Stimulated activated CD4-positive, alpha-beta T cell treated with anti-CD3 and anti-CD28 coated beads, TNF-alpha, amount 100 ng/mL, for 4 hours (primary cell): ENCODE measurements at regions not wholly inside any gene's neighbourhood (a gene's known extent, or its start where the extent isn't known, plus 50 kb on each side); places are given as distances from the start of the nearest gene placed in this dataset.

Experiments
- DNase-seq, 3 experiments: peaks; one replicate each; pipeline ENCODE4 v3.0.0-alpha.2; 2020; ENCODE audit warnings: low read depth in 3 of 3

GRCh38 chr4:3705236-3705987 lies 60.8 kb upstream of the ADRA2C start:
- no peak for DNase-seq

GRCh38 chr4:3704669-3705068 lies 61.5 kb upstream of the ADRA2C start:
- no peak for DNase-seq

GRCh38 chr4:3703677-3704521 lies 62.3 kb upstream of the ADRA2C start:
- DNase-seq, result no peak

- DNase-seq, result no peak
Measured at GRCh38 chr4:3703343-3703676, 62.9 kb upstream of the ADRA2C start.

DNA sequence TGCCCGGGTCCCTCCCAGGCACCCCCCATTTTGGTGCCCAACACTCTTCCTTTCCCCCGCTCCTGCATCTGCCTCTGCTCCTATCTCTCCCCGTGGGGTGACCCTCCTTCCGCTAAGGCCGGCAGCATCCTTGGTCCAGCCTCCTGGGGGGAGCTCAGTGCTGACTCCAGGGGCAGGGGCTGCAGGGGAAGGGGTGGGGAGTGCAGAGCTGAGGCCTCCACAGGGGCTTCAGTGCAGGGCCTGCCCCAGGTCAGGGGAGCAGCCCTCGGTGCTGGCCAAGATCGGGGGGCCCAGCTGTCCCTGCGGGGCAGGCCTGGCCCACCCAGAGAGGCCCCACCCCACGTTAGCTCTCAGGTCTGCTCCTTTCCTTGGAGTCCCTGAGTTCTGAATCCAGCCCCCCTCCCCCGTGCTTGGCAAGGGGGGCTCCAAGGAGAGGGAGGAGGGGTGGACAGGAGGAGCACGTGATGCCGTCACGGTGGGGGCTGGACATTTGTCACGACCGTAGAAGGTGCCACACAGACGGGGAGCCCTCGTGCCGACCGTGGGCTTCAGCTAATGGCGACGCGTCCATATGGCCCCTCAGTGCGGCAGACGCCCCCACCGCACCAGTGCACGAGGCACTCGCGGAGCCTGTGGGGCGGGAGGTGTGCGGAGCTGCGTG lies 63.5 kb upstream of the ADRA2C start:
- DNase-seq, result no peak

DNA sequence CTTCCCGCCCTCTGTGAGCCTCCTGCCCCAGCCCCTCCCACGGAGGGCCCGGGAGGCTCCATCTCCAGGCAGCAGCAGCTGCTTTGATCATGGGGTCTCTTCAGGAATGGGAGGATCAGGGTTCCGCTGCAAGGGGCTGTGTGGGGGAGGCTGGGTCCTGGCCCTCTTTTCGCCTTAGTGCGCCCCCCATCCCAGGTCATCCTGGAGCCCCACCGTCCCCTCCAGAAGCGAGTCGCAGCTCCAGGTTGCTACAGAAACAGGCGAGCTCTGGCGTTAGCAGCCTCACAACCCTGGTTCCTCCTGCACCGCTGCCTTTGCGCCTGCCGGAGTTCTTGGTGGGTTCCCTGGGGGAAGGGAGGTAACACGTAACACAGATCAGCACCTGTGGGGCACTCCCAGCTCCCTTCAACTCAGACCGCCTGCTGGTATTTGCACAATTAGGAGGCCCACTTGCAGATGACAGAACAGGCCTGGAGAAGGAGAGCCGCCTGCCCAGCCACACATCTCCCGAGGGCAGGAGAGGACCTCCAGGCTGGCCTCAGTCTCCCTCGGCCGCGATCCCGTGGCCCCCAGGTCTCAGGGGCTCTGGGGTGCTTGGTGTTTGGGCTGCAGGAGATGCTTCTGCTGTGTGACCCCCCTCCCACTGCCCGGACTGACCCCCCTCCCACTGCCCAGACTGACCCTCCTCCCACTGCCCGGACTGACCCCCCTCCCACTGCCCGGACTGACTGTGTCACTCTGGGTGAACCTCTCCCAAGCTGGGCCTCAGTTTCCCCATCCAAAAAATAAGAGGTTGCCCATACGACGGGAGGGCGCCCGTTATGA lies 64.2 kb upstream of the ADRA2C start:
- DNase-seq, result no peak

DNA sequence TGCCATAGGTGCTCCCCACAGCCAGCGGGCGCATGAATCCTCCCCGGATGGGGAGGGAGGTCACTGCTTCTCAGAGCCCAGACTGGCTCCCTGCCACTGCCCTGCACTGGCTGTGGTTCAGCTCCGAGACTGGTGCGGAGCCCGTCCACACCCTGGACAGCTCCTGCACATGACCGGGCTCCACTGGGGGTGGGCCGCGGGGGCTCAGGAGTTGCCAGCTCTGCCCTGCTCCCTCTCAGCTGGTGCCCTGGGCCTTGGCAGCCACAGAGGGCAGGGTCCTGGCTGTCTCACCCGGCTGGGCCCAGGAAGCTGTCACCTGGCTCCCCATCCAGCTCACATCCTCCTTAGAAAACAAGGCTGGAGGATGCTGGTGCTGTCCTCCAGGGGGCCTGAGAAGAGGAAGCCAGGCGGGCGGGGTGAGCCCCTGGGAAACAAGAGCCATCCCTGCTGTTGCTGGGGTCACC lies 64.9 kb upstream of the ADRA2C start:
- no peak for DNase-seq

- DNase-seq, result no peak
Measured at GRCh38 chr4:3700736-3701135, 65.4 kb upstream of the ADRA2C start.

GRCh38 chr4:3700223-3700622 lies 66.0 kb upstream of the ADRA2C start:
- DNase-seq, result no peak

- DNase-seq, result no peak
Measured at GRCh38 chr4:3699678-3700077, 66.5 kb upstream of the ADRA2C start.

DNA sequence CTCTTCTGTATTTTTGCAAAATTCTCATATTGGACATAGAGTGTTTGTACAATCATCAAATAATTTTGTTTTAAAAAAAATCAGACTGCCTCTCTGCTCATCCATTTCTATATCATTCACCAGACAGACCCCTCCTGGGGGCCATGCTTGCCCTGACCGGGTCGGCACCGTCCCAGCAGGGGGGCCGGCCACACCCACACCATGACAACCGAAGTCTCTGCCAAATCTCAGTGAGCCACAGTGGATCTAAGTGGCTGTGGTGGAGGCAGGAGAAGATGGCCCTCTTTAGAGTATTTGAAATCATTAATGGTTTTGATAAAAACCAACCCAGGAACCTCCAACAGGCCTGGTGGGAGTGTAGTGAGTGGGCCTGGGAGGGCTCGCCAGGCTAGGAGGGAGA lies 66.9 kb upstream of the ADRA2C start:
- DNase-seq, result no peak

GRCh38 chr4:3697033-3697432 lies 69.2 kb upstream of the ADRA2C start:
- DNase-seq, result no peak

DNA sequence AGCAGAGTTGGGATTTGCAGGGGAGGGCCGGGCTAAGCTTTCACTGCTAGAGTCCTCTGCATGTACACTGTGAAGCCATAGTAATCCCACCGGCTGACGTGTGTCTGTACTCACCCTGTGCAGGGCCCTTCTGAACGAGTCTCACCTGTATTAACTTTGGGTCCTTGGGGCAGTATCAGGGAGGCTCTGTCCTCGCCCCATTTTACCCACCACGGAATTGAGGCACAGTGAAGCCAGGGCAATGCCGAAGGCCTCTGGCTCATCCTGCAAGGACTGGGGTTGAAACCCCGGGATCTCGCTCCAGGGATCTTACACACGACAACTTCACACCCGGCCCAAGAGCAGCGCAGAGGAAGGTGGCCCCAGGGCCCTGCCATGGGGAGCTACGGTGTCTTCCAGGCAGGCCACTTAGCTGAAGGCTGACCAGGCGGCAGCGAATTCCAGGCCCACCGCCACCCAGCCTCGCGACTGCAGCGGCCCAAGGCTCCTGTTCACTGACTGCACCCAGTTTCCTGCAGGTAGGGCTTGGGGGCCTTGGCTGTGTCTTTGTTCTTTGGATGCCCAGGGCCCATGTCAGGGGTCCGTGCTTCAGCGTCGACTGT lies 75.5 kb upstream of the ADRA2C start:
- DNase-seq, result no peak

GRCh38 chr4:3689576-3690550 lies 76.3 kb upstream of the ADRA2C start:
- DNase-seq, result no peak

GRCh38 chr4:3689006-3689405 lies 77.2 kb upstream of the ADRA2C start:
- DNase-seq, result no peak

GRCh38 chr4:3688018-3688998 lies 77.9 kb upstream of the ADRA2C start:
- no peak for DNase-seq

- DNase-seq, result no peak
Measured at GRCh38 chr4:3687538-3687937, 78.6 kb upstream of the ADRA2C start.

DNA sequence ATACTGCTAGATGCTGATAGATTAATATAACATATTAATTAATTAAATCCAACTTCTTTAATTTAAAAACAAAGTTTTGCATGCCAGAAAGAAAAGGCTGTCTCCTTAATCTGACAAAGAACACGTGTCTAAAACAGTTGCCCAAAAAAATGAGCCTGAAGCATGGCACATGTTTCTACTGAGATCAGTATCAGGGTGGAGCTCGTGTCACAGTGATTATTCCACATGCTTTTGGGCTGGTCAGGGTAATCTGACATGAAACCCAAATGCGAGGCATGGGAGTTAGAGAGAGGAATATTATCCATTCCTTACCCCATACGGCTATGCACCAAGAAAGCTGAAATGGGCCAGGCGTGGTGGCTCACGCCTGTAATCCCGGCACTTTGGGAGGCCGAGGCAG lies 79.4 kb upstream of the ADRA2C start:
- DNase-seq, result no peak

- no peak for DNase-seq
Measured at GRCh38 chr4:3685081-3685645, 81.0 kb upstream of the ADRA2C start.
